HCT116 (cell line): ENCODE measurements at regions not wholly inside any gene's neighbourhood (a gene's known extent, or its start where the extent isn't known, plus 50 kb on each side); places are given as distances from the start of the nearest gene placed in this dataset.

Experiments used
- EGR1 ChIP-seq: IDR thresholded peaks from 2 replicates; pipeline ENCODE4 v1.6.1; 2012; ENCODE audit warnings: low read depth
- EZH2 ChIP-seq: fragments of 200-600 bp; sonication (generic); IDR thresholded peaks from 2 replicates; pipeline ENCODE4 v1.6.1; 2017; ENCODE audit warnings: antibody characterized with exemption, mixed run types
- JUND ChIP-seq: IDR thresholded peaks from 2 replicates; pipeline ENCODE4 v1.6.1; 2012
- POLR2A ChIP-seq: IDR thresholded peaks from 2 replicates; pipeline ENCODE4 v1.7.0; 2011; ENCODE audit warnings: borderline replicate concordance; ENCODE audit not compliant: insufficient read depth, insufficient read length; ENCODE audit errors: extremely low read depth
- POLR2AphosphoS5 ChIP-seq: IDR thresholded peaks from 2 replicates; pipeline ENCODE4 v1.6.1; 2011; ENCODE audit warnings: mild to moderate bottlenecking, low read depth, low read length, moderate library complexity
- RAD21 ChIP-seq: IDR thresholded peaks from 2 replicates; pipeline ENCODE4 v1.6.1; 2012; ENCODE audit warnings: low read depth, mild to moderate bottlenecking
- SIN3A ChIP-seq: IDR thresholded peaks from 2 replicates; pipeline ENCODE4 v1.6.1; 2012; ENCODE audit warnings: low read depth
- YY1 ChIP-seq: IDR thresholded peaks from 2 replicates; pipeline ENCODE4 v1.6.1; 2011; ENCODE audit warnings: low read length, low read depth, moderate library complexity, mild to moderate bottlenecking; ENCODE audit not compliant: insufficient replicate concordance; ENCODE audit errors: extremely low read depth
- ZFX ChIP-seq: fragments of 450-650 bp; IDR thresholded peaks from 2 replicates; pipeline ENCODE4 v1.6.1; 2017
- TF ChIP-seq, protein P1 (sequence below), 3 experiments: fragments of 200-600 bp in 1 of 3; sonication (generic) in 1 of 3; IDR thresholded peaks in 2 of 3; conservative IDR thresholded peaks in 1 of 3; 2 replicates each; pipeline ENCODE4 v1.5.1; 2012 to 2017; ENCODE audit warnings: low read depth in 2 of 3, low read length in 2 of 3, antibody characterized with exemption in 1 of 3, borderline replicate concordance in 1 of 3, control low read depth in 1 of 3, mild to moderate bottlenecking in 1 of 3, mixed read lengths in 1 of 3, mixed run types in 1 of 3, moderate library complexity in 1 of 3; ENCODE audit not compliant: insufficient read depth in 1 of 3
- TF ChIP-seq, protein P2 (sequence below): IDR thresholded peaks from 2 replicates; pipeline ENCODE4 v1.6.1; 2012

DNA sequence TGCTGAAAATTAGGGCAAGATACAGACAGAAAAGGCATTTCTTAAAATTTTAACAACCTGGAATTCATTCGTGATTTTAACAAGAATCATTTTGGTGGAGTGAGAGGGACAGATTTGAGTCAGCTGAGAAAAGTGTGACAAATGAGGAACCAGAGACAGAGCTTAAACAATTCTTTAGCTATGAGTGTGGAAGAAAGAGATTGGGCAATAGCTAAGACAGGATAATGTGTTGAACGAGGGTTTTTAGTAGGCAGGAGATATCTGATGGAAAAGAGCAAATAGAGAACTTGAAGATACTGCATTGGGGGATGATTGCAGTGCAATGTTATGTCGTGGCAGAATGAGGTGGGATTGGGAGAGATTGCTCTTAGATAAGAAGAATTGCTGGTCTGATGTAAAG, 164.2 kb upstream of the SPRY1 start:
- no peak for TF ChIP-seq POLR2A
- TF ChIP-seq, protein P1, sequence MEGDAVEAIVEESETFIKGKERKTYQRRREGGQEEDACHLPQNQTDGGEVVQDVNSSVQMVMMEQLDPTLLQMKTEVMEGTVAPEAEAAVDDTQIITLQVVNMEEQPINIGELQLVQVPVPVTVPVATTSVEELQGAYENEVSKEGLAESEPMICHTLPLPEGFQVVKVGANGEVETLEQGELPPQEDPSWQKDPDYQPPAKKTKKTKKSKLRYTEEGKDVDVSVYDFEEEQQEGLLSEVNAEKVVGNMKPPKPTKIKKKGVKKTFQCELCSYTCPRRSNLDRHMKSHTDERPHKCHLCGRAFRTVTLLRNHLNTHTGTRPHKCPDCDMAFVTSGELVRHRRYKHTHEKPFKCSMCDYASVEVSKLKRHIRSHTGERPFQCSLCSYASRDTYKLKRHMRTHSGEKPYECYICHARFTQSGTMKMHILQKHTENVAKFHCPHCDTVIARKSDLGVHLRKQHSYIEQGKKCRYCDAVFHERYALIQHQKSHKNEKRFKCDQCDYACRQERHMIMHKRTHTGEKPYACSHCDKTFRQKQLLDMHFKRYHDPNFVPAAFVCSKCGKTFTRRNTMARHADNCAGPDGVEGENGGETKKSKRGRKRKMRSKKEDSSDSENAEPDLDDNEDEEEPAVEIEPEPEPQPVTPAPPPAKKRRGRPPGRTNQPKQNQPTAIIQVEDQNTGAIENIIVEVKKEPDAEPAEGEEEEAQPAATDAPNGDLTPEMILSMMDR (IDR thresholded peaks at IDR 0.05 in 2 of 3, conservative IDR thresholded peaks at IDR 0.05 in 1 of 3; ENCODE audit: borderline replicate concordance in 1 of 3, insufficient read depth in 1 of 3, low read depth in 2 of 3, low read length in 2 of 3): no peak
- no peak for TF ChIP-seq SIN3A
- TF ChIP-seq RAD21: no peak
- TF ChIP-seq POLR2AphosphoS5: no peak
- no peak for TF ChIP-seq EZH2
- TF ChIP-seq YY1: no peak
- TF ChIP-seq ZFX: no peak
- TF ChIP-seq, protein P2, sequence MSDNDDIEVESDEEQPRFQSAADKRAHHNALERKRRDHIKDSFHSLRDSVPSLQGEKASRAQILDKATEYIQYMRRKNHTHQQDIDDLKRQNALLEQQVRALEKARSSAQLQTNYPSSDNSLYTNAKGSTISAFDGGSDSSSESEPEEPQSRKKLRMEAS: no peak
- no peak for TF ChIP-seq JUND
- TF ChIP-seq EGR1: no peak
